ENCODE measurements at regions not wholly inside any gene's neighbourhood (a gene's known extent, or its start where the extent isn't known, plus 50 kb on each side); places are given as distances from the start of the nearest gene placed in this dataset.
"Not testable (repeated sequence)": the region's sequence is repeated elsewhere in the genome, so short reads cannot be mapped to it uniquely, and the experiment has no call there.

DNA sequence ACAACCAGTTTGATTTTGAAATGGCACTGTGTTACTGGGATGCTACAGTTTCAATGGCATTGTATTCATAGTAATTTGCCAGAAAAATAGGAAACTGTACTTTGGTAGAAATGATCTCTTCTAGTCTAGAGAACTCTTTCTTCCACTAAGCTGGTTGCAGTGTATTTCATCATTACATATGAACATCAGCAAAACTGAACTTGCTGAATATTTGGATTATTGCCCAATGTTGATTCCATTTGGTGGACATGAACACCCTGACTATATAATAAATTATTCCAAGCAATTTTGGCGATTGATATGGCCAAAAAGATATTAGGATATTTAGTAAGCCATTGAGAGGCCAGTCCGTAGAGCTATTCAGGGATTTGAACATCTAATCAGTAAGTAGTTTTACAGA is 191.8 kb upstream of the CXorf66 start:
- Histone ChIP-seq H3K9me3 (no peaks in the 10 kb centered on the region), H3K27ac (no peak overlapping the region), H3K36me3 (no peaks in the 10 kb centered on the region), H3K4me1 (no peaks in the 10 kb centered on the region), H3K27me3 (no peaks in the 10 kb centered on the region), H3K4me3 (no peak overlapping the region)
- intact Hi-C loops (cut with DNase I), result no loop called here
- TF ChIP-seq, protein P1, sequence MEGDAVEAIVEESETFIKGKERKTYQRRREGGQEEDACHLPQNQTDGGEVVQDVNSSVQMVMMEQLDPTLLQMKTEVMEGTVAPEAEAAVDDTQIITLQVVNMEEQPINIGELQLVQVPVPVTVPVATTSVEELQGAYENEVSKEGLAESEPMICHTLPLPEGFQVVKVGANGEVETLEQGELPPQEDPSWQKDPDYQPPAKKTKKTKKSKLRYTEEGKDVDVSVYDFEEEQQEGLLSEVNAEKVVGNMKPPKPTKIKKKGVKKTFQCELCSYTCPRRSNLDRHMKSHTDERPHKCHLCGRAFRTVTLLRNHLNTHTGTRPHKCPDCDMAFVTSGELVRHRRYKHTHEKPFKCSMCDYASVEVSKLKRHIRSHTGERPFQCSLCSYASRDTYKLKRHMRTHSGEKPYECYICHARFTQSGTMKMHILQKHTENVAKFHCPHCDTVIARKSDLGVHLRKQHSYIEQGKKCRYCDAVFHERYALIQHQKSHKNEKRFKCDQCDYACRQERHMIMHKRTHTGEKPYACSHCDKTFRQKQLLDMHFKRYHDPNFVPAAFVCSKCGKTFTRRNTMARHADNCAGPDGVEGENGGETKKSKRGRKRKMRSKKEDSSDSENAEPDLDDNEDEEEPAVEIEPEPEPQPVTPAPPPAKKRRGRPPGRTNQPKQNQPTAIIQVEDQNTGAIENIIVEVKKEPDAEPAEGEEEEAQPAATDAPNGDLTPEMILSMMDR (IDR thresholded peaks at IDR 0.05), result no peak
- TF ChIP-seq POLR2A (IDR thresholded peaks at IDR 0.05), result no peak
- WGBS, 2 donors, result 53 to 78% methylated on average over 2 of the region's 2 CpGs
- no peak for DNase-seq

DNA sequence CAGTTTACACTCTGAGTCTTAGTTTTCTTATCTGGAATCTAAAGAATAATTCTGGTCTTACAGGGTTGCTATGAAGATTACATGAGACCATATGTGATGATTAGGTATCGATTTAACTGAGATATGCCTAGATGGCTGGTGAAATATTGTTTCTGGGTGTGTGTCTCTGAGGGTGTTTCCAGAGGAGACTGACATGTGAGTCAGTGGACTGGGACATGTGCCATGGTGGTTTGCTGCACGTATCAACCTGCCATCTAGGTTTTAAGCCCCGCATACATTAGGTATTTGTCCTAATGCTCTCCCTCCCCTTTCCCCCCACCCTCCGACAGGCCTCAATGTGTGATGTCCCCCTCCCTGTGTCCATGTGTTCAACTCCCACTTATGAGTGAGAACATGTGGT is 186.0 kb upstream of the CXorf66 start:
- DNase-seq, result no peak

DNA sequence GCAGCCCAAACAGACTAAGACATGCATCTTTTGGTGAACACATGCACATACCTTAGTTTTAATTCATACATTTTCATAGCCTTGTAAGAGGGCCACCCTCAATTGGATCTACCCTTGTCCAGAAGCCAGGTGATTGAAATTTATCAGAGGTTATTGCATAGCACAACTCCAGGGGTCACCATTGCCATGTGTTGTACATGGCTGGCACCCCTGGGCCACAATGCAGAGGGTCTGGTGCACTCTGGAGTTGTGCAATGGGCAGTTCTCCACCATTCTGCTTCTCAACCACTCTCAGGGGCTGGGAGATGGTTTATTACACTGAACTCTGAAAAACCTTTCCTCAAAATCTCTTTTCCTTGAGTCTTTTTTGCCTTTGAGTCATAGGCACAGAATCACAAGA is 184.4 kb upstream of the CXorf66 start:
- Histone ChIP-seq H3K4me3 (no peak overlapping the region), H3K36me3 (no peaks in the 10 kb centered on the region), H3K27me3 (no peaks in the 10 kb centered on the region), H3K9me3 (no peaks in the 10 kb centered on the region), H3K4me1 (no peaks in the 10 kb centered on the region), H3K27ac (no peak overlapping the region)
- intact Hi-C loops (cut with DNase I), result no loop called here
- TF ChIP-seq, protein P1 (IDR thresholded peaks at IDR 0.05), result no peak
- no peak for TF ChIP-seq POLR2A (IDR thresholded peaks at IDR 0.05)
- DNase-seq, result no peak

More for the DNA sequence above, 186.0 kb upstream of the CXorf66 start:
- Histone ChIP-seq H3K9me3 (no peaks in the 10 kb centered on the region), H3K36me3 (no peaks in the 10 kb centered on the region), H3K4me1 (no peaks in the 10 kb centered on the region), H3K4me3 (no peak overlapping the region), H3K27ac (no peak overlapping the region), H3K27me3 (no peaks in the 10 kb centered on the region)
- TF ChIP-seq POLR2A (IDR thresholded peaks at IDR 0.05), result no peak
- TF ChIP-seq, protein P1 (IDR thresholded peaks at IDR 0.05), result no peak
- intact Hi-C loops (cut with DNase I), result no loop called here
- WGBS, 2 donors, result 47 to 58% methylated on average over 3 of the region's 4 CpGs

GRCh38 chrX:140141444-140142029 is 176.2 kb upstream of the CXorf66 start:
- H3K9me3 ChIP-seq, result no peaks in the 10 kb centered on the region
- no peak for TF ChIP-seq POLR2A (IDR thresholded peaks at IDR 0.05)
- TF ChIP-seq, protein P1 (IDR thresholded peaks at IDR 0.05), result peak in 5 of 6 experiments; percentile 20 to 56 (median 39)
- no peak overlapping the region for H3K27ac ChIP-seq
- H3K4me1 ChIP-seq, result no peaks in the 10 kb centered on the region
- no peaks in the 10 kb centered on the region for H3K27me3 ChIP-seq
- 0 to 1% methylated on average over 1 to 5 of the region's 5 CpGs for WGBS, 2 donors
- no peak for DNase-seq
- no peak overlapping the region for H3K4me3 ChIP-seq
- intact Hi-C loops (cut with DNase I), result no loop called here
- H3K36me3 ChIP-seq, result no peaks in the 10 kb centered on the region

- intact Hi-C loops (cut with DNase I), result loop anchor here (2.0 kb wide), 1 partner anchor 62 kb away; no protein-coding TSS in a partner anchor
- DNase-seq, result not testable (repeated sequence)
- 78 to 100% methylated on average over 4 to 9 of the region's 9 CpGs for WGBS, 2 donors
Measured at GRCh38 chrX:140138492-140138891, 173.2 kb upstream of the CXorf66 start.

GRCh38 chrX:140138065-140138464 is 172.7 kb upstream of the CXorf66 start:
- not testable (repeated sequence) for H3K9me3 ChIP-seq

More at GRCh38 chrX:140138492-140138891, 173.2 kb upstream of the CXorf66 start:
- H3K4me1 ChIP-seq, H3K9me3 ChIP-seq, H3K27me3 ChIP-seq, H3K4me3 ChIP-seq, H3K36me3 ChIP-seq, H3K27ac ChIP-seq: not testable (repeated sequence)

More at GRCh38 chrX:140138065-140138464, 172.7 kb upstream of the CXorf66 start:
- intact Hi-C loops (cut with DNase I), result loop anchor here (2.0 kb wide), 1 partner anchor 61 kb away; no protein-coding TSS in a partner anchor
- H3K4me3 ChIP-seq, H3K27ac ChIP-seq, H3K36me3 ChIP-seq, H3K4me1 ChIP-seq, DNase-seq, H3K27me3 ChIP-seq: not testable (repeated sequence)
- no CpG with 5 or more reads among the region's 3 CpGs for WGBS, 2 donors

All from esophagus squamous epithelium (tissue), 5 donors.